Body of pancreas (tissue), 4 donors: ENCODE measurements at regions not wholly inside any gene's neighbourhood (a gene's known extent, or its start where the extent isn't known, plus 50 kb on each side); places are given as distances from the start of the nearest gene placed in this dataset.

Experiments used
- POLR2A ChIP-seq, 3 donors: fragments of 450-650 bp; IDR thresholded peaks; one replicate each; pipeline ENCODE4 v1.6.1; 2016; ENCODE audit warnings: antibody characterized with exemption in 3 of 3, mild to moderate bottlenecking in 2 of 3
- TF ChIP-seq, protein P1 (sequence below), 7 experiments: fragments of 450-650 bp in 4 of 7; fragments of 200-600 bp in 3 of 7; sonication (generic) in 3 of 7; IDR thresholded peaks; one replicate each; pipeline ENCODE4 v1.5.1; 2016 to 2019; ENCODE audit warnings: antibody characterized with exemption in 7 of 7

DNA sequence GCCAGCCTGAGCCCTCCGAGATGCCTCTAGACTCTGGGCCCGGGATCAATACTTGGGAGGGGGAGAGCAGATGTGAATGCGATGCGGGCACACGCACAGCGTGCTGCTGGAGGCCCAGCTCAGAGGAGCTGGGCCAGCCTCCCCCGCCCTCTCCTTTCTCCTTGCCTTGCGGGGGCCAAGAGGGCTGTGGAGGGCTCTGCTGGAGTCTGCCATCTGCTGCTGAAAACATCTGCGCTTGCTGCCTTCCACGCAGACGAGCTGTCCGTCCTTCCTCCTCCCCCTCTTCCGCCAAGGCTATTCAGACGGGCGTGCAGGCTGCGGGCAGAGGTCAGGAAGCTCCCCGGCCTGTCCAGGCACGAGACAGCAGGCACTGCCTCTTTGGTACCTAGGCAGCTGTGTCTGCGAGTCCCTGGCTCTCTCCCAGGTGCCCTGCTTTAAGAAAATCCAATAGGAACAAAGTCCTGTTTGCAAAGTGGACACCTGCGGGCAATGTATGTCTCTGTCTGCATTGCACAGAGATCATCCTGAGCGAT, 75.2 kb downstream of the SPRING1 start:
- TF ChIP-seq, protein P1, sequence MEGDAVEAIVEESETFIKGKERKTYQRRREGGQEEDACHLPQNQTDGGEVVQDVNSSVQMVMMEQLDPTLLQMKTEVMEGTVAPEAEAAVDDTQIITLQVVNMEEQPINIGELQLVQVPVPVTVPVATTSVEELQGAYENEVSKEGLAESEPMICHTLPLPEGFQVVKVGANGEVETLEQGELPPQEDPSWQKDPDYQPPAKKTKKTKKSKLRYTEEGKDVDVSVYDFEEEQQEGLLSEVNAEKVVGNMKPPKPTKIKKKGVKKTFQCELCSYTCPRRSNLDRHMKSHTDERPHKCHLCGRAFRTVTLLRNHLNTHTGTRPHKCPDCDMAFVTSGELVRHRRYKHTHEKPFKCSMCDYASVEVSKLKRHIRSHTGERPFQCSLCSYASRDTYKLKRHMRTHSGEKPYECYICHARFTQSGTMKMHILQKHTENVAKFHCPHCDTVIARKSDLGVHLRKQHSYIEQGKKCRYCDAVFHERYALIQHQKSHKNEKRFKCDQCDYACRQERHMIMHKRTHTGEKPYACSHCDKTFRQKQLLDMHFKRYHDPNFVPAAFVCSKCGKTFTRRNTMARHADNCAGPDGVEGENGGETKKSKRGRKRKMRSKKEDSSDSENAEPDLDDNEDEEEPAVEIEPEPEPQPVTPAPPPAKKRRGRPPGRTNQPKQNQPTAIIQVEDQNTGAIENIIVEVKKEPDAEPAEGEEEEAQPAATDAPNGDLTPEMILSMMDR (IDR thresholded peaks at IDR 0.05), result no peak
- TF ChIP-seq POLR2A (IDR thresholded peaks at IDR 0.05), result no peak
